Stimulated activated CD4-positive, alpha-beta T cell treated with anti-CD3 and anti-CD28 coated beads, Interleukin-4, amount 100 ng/mL, for 4 hours (primary cell): ENCODE measurements at regions not wholly inside any gene's neighbourhood (a gene's known extent, or its start where the extent isn't known, plus 50 kb on each side); places are given as distances from the start of the nearest gene placed in this dataset.
"Not testable (repeated sequence)": the region's sequence is repeated elsewhere in the genome, so short reads cannot be mapped to it uniquely, and the experiment has no call there.

Source experiments
- DNase-seq, 2 experiments: peaks; one replicate each; pipeline ENCODE4 v3.0.0-alpha.2; 2020

GRCh38 chr3:6062261-6063187 is 798.4 kb upstream of the GRM7 start:
- DNase-seq = no peak

- no peak for DNase-seq
These were observed 794.5 kb upstream of the GRM7 start for GRCh38 chr3:6066397-6066796.

GRCh38 chr3:6066868-6067578 is 793.9 kb upstream of the GRM7 start:
- DNase-seq = not testable (repeated sequence)

DNA sequence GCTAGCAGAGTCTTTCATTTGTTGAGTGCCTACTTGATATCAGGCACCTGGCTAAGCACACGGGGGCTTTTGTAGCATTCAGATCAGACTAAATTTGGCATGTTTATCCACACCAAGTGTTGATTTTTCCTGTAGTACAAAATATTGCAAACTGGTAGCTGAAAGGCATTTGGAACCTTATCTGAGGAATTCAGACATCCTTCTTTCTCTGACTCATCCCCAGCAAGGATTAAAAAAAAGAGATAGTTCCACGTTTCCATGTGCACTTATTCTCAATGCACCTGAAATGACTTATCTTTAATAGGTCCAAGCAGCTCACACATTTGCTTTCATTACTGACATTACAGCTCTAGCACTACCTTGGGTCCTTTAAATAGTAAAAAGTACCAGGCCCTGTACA is 786.0 kb upstream of the GRM7 start:
- no peak for DNase-seq

DNA sequence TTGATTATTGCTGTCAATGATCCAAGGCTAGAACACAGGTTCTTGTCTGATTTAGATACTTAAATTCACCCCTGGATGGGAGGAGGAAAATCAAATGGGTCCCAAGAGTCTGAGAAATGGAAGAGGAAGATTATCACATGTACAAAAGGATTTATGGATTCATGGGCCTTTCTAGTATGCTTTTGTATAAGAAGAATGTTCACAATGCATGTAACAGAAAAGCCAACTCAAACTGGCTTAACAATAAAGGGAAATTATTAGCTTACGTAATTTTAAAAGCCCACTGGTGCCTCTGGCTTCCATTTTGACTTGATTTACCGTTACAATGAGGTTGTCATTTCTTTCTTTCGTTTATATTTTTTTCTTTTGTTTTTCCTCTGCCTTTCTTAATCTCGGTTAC is 782.5 kb upstream of the GRM7 start:
- no peak for DNase-seq

GRCh38 chr3:6079011-6079410 is 781.9 kb upstream of the GRM7 start:
- no peak for DNase-seq

GRCh38 chr3:6079561-6080179 is 781.2 kb upstream of the GRM7 start:
- no peak for DNase-seq

DNA sequence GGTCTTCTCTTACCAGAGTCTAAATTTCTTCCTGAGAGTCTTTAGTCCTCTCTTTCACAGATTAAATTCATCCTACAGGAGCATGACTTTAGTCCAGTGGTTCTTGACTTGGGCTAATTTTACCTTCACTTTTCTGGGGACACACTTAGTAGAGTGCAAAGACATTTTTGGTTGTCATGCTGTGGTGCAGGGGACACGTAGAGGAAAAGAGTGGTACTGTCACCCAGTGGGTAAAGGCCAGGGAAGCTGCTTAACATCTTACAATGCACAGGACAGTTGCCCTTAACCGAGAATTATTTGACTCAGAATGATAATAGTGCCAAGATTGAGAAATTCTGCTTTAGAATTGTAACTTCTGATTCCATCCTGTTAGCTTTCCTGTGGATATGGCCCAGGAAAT is 772.5 kb upstream of the GRM7 start:
- no peak for DNase-seq

GRCh38 chr3:6089780-6090179 is 771.1 kb upstream of the GRM7 start:
- no peak for DNase-seq

DNA sequence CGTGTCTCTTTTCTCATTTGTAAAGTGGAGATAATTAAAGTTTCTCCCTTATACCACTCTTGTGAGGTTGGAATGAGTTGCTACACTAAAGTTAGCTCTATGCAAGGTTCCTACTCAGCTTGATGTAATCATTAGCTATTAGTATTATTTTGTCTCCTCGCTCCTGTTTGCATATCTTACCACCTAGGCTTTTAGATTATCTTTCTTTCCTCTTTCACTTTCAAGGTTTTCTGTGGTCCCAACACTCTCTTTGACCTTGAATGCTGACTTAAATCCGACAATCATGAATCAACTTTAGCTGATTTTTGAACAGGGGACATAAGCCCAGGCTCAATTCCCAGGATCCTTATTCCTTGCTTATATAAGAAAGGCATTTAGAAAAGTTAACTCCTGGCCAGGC is 769.7 kb upstream of the GRM7 start:
- no peak for DNase-seq

GRCh38 chr3:6095006-6095405 is 765.9 kb upstream of the GRM7 start:
- DNase-seq = no peak

GRCh38 chr3:6097021-6097420 is 763.9 kb upstream of the GRM7 start:
- DNase-seq = no peak

DNA sequence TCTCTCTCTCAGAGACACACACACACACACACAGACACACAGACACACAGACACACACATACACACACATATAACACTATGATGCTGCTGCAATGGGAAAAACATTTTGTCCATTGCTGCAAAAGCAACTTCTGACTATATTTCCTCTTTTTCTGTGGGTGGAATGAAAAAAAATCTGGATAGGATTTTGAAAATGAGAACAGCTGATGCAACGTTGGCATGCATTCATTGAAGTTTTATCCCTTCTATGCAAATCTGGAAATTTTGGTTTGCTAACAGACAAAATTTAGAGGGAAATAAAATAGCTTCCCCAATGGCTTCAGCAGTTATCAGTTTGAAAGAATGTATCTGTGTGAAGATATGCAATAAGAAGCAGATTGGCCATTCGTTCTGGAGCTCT is 763.4 kb upstream of the GRM7 start:
- DNase-seq = no peak

DNA sequence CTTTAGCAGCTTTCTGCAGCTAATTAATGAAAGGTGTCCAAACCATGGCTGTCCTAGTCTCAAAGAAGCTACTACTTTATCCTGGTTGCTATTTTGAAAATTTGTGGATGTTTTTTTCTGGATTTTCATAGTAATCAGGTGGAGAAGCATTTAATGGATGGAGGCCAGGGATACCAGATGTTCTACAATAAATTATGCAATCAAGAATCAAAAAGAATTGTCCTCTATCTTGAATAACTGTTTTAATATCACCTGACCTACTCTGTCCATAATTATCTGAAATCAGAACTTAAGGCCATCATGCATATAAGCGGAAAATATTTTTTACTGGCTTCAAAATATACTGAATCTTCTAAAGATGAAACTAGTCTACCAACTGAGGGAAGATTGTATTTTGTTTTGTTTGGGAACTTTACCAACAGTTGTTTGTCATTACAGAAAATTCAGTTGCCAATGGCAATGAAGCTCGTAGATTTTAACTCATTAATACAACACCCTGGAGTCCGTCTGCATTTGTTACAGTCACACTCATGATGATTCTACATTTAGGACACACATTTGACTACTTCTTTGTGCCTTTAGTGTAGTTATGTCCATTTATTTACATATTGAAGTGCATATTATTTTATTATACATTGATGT is 762.3 kb upstream of the GRM7 start:
- DNase-seq = no peak

DNA sequence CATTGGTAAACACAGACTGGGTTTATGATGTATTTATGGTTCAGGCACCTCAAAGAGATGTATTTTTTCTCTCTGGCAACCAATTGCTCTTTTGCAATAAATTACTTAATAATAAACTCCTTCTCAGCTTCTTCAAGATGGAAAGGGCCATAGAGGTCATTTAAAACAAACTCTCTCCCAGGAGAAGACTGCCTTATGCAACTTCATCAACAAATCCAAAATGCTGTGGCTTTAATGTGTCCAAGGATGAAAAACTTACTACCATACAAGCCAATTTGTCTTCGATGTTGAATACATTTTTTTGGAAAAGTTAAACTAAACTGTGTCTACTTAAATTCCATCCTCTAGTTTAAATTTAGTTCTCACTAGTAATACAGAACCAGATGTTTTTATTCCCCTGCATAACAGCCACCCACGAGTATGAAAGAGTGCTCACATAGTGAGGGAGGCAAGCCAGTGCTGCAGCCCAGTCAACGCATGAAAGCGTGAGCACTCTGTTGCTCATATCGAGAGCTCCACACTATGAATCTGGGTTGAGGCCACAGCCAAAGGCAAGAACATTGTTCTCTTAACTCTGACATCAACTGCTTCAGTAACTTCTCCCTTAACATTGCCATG is 761.3 kb upstream of the GRM7 start:
- no peak for DNase-seq

DNA sequence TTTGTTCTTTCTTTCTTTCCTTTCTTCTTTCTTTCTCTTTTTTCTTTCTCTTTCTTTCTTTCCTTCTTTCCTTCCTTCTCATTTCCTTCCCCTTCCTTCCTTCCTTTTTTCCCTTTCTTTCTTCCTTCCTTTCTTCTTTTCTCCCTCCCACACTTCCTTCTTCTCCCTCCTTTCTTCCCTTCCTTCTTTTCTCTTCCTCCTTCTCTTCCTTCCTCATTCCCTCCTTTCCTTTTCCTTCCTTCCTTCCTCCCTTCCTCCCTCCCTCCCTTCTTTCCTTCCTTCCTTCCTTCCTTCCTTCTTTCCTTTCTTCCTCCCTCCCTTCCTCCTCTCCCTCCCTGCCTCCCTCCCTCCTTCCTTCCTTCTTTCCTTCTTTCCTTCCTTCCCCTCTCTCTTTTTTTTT is 755.7 kb upstream of the GRM7 start:
- no peak for DNase-seq

DNA sequence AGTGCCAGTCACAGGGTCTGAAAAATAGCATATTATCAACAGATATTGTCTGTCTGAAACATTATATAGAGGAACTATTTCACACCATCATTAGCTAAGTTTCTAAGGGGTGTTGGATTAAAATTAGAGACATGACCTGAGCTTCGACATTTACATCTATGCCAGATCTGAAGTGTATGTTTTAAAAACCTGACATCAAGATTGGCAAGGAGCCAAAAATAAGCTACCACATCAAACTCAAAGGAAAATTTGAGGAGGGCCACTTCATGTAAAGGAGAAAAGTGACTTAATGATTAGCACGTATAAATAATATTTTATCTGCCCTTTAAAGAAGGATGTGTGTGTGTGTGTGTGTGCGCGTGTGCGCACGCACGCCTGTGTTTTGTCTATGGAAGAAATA is 752.0 kb upstream of the GRM7 start:
- DNase-seq = no peak

GRCh38 chr3:6110451-6110850 is 750.5 kb upstream of the GRM7 start:
- no peak for DNase-seq

- DNase-seq = no peak
These were observed 748.4 kb upstream of the GRM7 start for GRCh38 chr3:6112546-6112945.

GRCh38 chr3:6113338-6113737 is 747.6 kb upstream of the GRM7 start:
- no peak for DNase-seq

- DNase-seq = no peak
These were observed 741.5 kb upstream of the GRM7 start for GRCh38 chr3:6119367-6119766.

DNA sequence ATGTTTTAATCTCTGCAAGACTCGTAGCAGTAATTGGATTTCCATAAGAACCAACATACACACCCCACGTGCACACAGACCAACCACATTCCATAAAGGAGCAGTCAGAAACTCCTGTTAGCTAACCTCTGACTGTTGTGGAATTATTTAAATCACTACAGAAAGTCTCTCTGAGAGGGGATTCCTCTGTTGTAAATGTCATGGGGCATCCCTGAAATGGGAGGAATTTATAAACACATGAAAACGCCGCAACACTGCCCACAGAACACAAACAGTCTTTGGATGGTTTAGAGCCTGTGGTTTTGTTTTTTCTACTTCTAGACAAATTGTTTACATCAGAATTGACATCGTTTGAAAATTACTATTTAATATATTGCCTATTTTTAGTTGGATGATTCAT is 740.1 kb upstream of the GRM7 start:
- DNase-seq = no peak

- DNase-seq = no peak
These were observed 736.0 kb upstream of the GRM7 start for GRCh38 chr3:6124875-6125274.
